ENCODE measurements at regions not wholly inside any gene's neighbourhood (a gene's known extent, or its start where the extent isn't known, plus 50 kb on each side); places are given as distances from the start of the nearest gene placed in this dataset.

DNA sequence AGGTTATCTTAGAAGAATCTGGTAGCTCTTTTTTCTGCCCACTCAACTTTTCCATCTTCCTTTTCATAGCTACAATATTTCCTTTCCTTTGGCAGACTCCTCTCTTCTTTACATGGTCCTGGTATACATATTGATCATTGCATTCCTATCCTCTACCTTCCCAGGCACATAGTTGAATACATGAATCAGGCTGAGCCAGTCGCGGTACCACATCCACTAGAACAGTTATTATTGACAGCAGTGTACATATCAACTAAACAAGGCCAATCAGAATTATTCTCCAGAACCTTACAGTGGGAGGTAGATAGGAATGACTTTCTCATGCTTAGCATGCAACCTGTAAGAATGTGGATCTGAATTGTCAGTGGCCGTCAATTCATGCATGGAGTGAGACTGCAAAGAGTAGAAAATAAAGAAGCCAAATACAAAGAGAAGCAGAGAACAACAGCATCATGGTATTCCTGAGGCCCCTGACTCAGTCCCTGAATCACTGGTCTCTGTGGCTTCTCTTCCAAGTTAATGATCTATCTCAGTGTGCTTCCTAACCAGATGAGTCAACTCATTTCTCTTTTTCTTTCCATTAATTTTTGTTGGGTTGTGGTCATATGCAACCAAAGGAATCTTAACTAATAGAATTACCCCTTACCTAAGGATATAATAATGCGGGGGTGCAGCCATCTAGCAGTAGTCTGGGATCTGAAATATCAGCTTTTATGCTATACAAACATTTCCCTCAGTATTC lies 60.9 kb upstream of the DCBLD2 start:
- Histone ChIP-seq H3K4me3 (no peak overlapping the region), H3K36me3 (no peaks in the 10 kb centered on the region), H3K9me3 (no peaks in the 10 kb centered on the region), H3K27me3 (no peaks in the 10 kb centered on the region), H3K27ac (no peak overlapping the region), H3K4me1 (no peaks in the 10 kb centered on the region)
- TF ChIP-seq, protein P1, sequence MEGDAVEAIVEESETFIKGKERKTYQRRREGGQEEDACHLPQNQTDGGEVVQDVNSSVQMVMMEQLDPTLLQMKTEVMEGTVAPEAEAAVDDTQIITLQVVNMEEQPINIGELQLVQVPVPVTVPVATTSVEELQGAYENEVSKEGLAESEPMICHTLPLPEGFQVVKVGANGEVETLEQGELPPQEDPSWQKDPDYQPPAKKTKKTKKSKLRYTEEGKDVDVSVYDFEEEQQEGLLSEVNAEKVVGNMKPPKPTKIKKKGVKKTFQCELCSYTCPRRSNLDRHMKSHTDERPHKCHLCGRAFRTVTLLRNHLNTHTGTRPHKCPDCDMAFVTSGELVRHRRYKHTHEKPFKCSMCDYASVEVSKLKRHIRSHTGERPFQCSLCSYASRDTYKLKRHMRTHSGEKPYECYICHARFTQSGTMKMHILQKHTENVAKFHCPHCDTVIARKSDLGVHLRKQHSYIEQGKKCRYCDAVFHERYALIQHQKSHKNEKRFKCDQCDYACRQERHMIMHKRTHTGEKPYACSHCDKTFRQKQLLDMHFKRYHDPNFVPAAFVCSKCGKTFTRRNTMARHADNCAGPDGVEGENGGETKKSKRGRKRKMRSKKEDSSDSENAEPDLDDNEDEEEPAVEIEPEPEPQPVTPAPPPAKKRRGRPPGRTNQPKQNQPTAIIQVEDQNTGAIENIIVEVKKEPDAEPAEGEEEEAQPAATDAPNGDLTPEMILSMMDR (IDR thresholded peaks at IDR 0.05) = no peak
- intact Hi-C loops (cut with DNase I; ENCODE audit: low total_unique reads) = no loop called here
- DNase-seq = no peak

DNA sequence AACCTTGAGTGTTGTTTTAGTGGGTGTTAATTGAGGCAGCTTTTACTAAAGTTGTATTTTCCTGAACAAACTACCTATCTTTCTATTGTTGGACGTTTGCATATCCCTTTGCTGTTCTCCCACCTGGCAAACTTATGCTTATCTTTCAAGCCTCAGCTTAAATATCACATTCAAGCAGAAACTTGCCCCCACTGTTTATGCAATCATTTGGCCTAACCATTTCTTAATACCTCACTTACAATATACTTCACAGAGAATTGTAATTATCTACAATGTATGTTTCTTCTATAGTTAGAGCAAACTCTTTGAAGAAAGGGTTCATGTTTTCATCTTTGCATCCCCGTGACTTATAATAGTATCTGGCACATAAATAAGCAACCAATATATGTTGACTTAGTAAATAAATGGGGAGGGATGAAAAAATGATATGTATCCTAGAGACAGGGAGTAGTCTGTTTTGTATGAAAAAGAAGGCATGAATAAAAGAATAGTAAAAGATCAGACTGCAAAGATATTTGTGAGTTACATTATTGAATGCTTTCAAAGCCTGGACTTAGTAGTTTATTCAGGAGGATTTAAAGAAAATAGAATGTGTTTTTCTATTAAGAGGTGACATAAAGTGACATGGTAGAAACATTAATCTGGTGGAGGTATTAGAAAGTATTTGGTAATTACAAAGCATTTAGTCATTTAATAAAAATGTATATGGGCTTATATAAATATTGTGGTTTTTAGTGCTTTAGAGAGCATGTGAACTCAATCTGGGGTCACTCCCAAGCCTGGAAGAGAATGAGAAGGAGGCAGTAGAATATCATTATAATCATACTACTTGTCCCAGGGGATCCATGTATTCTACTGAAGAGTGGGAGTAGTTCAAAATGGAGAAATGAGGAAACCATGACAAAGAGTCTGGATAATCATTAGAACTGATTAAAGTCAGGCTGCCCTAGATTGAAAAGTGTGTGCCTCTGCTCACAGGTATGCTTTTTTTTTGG lies 60.0 kb upstream of the DCBLD2 start:
- Histone ChIP-seq H3K36me3 (no peaks in the 10 kb centered on the region), H3K9me3 (no peaks in the 10 kb centered on the region), H3K4me1 (no peaks in the 10 kb centered on the region), H3K27me3 (no peaks in the 10 kb centered on the region), H3K27ac (no peak overlapping the region), H3K4me3 (no peak overlapping the region)
- no peak for DNase-seq
- intact Hi-C loops (cut with DNase I; ENCODE audit: low total_unique reads) = no loop called here
- TF ChIP-seq, protein P1 (IDR thresholded peaks at IDR 0.05) = no peak

DNA sequence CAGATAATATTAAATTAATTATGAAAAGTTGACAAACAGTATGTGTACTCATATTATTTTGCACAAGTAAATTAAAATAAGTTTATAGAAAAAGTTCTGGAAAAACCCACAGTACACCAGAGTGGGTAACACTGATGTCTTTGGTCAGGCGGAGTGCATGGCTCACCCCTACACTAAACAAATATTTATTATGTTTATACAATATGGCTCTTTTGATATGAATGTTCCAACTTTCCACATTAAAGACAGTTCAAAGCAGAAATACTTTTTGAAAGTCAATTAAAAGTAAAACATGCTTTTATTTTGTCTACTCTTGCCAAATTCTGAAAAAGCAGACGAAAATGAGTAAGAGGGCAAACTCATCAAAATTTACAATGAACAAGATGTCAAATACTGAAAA lies 56.2 kb upstream of the DCBLD2 start:
- H3K36me3 ChIP-seq = no peaks in the 10 kb centered on the region
- no peaks in the 10 kb centered on the region for H3K27me3 ChIP-seq
- no peak for DNase-seq
- TF ChIP-seq, protein P1 (IDR thresholded peaks at IDR 0.05) = no peak
- H3K27ac ChIP-seq = no peak overlapping the region
- intact Hi-C loops (cut with DNase I; ENCODE audit: low total_unique reads) = no loop called here
- no peak overlapping the region for H3K4me3 ChIP-seq
- no peaks in the 10 kb centered on the region for H3K9me3 ChIP-seq
- no peaks in the 10 kb centered on the region for H3K4me1 ChIP-seq

DNA sequence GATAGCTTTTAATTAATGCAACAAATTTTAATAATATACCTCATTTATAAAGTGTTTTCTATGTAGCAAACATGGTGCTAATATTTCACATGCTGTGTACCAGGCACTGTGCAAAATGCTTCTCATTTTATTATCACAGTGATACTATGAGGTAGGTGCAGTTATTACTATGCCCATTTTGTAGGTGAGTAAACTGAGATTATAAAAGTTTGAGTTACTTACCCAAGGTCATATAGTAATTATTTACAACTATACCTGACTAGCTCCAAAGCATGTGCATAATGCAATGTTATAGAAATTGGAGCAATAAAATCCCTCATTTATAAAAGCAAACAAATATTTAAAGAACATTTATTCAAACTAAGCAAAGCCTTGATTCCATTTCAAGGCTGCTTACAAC lies 54.5 kb upstream of the DCBLD2 start:
- intact Hi-C loops (cut with DNase I; ENCODE audit: low total_unique reads) = no loop called here
- Histone ChIP-seq H3K36me3 (no peaks in the 10 kb centered on the region), H3K4me3 (no peak overlapping the region), H3K9me3 (no peaks in the 10 kb centered on the region), H3K27me3 (no peaks in the 10 kb centered on the region), H3K4me1 (no peaks in the 10 kb centered on the region), H3K27ac (no peak overlapping the region)
- TF ChIP-seq, protein P1 (IDR thresholded peaks at IDR 0.05) = no peak
- no peak for DNase-seq

DNA sequence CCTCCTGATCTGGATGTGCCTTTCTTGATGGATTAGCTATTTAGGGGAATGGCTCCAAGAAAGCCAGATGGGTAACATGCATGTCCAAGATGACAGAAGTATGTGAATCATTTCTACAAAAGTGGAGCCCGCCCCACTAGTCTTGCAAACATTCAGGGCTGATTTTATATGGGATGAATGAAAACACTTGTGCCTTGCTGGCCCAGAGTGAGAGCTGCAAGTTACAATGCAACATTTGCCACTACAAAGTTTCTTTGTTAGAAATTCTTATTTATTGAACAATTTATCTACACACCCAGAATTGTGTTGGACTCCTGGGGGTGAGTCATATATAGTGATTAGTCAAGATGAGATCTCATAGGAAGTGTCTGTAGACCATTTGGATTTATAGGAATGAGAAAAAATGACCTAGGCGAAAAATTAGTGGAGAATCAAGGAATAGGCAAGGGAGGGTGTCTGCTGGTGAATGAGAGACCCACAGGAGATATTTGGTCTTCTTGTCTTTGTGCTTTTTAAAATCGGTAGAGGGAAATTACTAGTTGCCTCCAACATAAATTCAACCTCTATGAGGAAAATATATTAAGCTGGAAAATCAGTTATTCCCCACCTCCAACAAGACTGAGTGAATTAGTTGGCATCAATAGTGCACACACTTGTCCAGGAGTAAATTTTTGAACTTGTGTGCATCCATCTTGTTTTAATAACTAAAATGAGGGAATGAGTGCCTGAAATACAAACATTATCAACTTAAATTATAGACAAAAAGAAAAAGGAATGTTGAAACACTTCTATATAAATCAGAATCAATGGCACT lies 53.5 kb upstream of the DCBLD2 start:
- DNase-seq = no peak
- no peaks in the 10 kb centered on the region for H3K9me3 ChIP-seq
- H3K4me3 ChIP-seq = no peak overlapping the region
- intact Hi-C loops (cut with DNase I; ENCODE audit: low total_unique reads) = no loop called here
- H3K4me1 ChIP-seq = no peaks in the 10 kb centered on the region
- no peaks in the 10 kb centered on the region for H3K36me3 ChIP-seq
- H3K27me3 ChIP-seq = no peaks in the 10 kb centered on the region
- TF ChIP-seq, protein P1 (IDR thresholded peaks at IDR 0.05) = no peak
- no peak overlapping the region for H3K27ac ChIP-seq
